ENCODE measurements at regions not wholly inside any gene's neighbourhood (a gene's known extent, or its start where the extent isn't known, plus 50 kb on each side); places are given as distances from the start of the nearest gene placed in this dataset.

GRCh38 chr15:81526029-81526428 lies 152.0 kb upstream of the TMC3 start:
- Histone ChIP-seq H3K27me3 (no peaks in the 10 kb centered on the region), H3K4me3 (no peak overlapping the region), H3K9me3 (no peaks in the 10 kb centered on the region), H3K27ac (no peak overlapping the region), H3K36me3 (replicated peaks in 1 of 2; ENCODE audit: insufficient read depth in 1 of 2, low read depth in 2 of 2) (no peaks in the 10 kb centered on the region), H3K4me1 (no peaks in the 10 kb centered on the region)
- TF ChIP-seq POLR2A (IDR thresholded peaks at IDR 0.05) (no peak), CTCF (IDR thresholded peaks at IDR 0.05) (no peak)
- WGBS, 2 donors: 89 to 90% methylated on average over 4 of the region's 4 CpGs
- DNase-seq (no peak), ATAC-seq (no peak)
- intact Hi-C loops (cut with DNase I): no loop called here

GRCh38 chr15:81524496-81524895 lies 150.5 kb upstream of the TMC3 start:
- WGBS, 2 donors: 83 to 88% methylated on average over 1 of the region's 1 CpG
- H3K4me3 ChIP-seq: no peak overlapping the region

GRCh38 chr15:81523867-81524266 lies 149.9 kb upstream of the TMC3 start:
- 67 to 70% methylated on average over 2 of the region's 2 CpGs for WGBS, 2 donors
- ATAC-seq (no peak), DNase-seq (no peak)

More at GRCh38 chr15:81524496-81524895, 150.5 kb upstream of the TMC3 start:
- H3K27me3 ChIP-seq: no peaks in the 10 kb centered on the region
- no peak overlapping the region for H3K27ac ChIP-seq
- no peaks in the 10 kb centered on the region for H3K4me1 ChIP-seq
- TF ChIP-seq CTCF (IDR thresholded peaks at IDR 0.05) (no peak), POLR2A (IDR thresholded peaks at IDR 0.05) (no peak)
- intact Hi-C loops (cut with DNase I): no loop called here
- no peaks in the 10 kb centered on the region for H3K36me3 ChIP-seq (replicated peaks in 1 of 2; ENCODE audit: insufficient read depth in 1 of 2, low read depth in 2 of 2)
- DNase-seq: no peak
- ATAC-seq: no peak
- no peaks in the 10 kb centered on the region for H3K9me3 ChIP-seq

GRCh38 chr15:81520480-81520879 lies 146.5 kb upstream of the TMC3 start:
- 75 to 90% methylated on average over 2 of the region's 2 CpGs for WGBS, 2 donors
- ATAC-seq (no peak), DNase-seq (no peak)
- intact Hi-C loops (cut with DNase I): no loop called here
- H3K27me3 ChIP-seq: no peaks in the 10 kb centered on the region
- TF ChIP-seq POLR2A (IDR thresholded peaks at IDR 0.05) (no peak), CTCF (IDR thresholded peaks at IDR 0.05) (no peak)
- H3K9me3 ChIP-seq: no peaks in the 10 kb centered on the region
- H3K27ac ChIP-seq: no peak overlapping the region
- H3K4me1 ChIP-seq: no peaks in the 10 kb centered on the region
- H3K4me3 ChIP-seq: no peak overlapping the region
- H3K36me3 ChIP-seq (replicated peaks in 1 of 2; ENCODE audit: insufficient read depth in 1 of 2, low read depth in 2 of 2): no peaks in the 10 kb centered on the region

More at GRCh38 chr15:81523867-81524266, 149.9 kb upstream of the TMC3 start:
- no peak for TF ChIP-seq POLR2A (IDR thresholded peaks at IDR 0.05)
- TF ChIP-seq CTCF (IDR thresholded peaks at IDR 0.05): no peak
- Histone ChIP-seq H3K36me3 (replicated peaks in 1 of 2; ENCODE audit: insufficient read depth in 1 of 2, low read depth in 2 of 2) (no peaks in the 10 kb centered on the region), H3K9me3 (no peaks in the 10 kb centered on the region), H3K27me3 (no peaks in the 10 kb centered on the region), H3K4me1 (no peaks in the 10 kb centered on the region), H3K4me3 (no peak overlapping the region), H3K27ac (no peak overlapping the region)
- intact Hi-C loops (cut with DNase I): no loop called here

- Histone ChIP-seq H3K27me3 (no peaks in the 10 kb centered on the region), H3K27ac (no peak overlapping the region), H3K4me3 (no peak overlapping the region), H3K36me3 (replicated peaks in 1 of 2; ENCODE audit: insufficient read depth in 1 of 2, low read depth in 2 of 2) (no peaks in the 10 kb centered on the region), H3K9me3 (no peaks in the 10 kb centered on the region), H3K4me1 (no peaks in the 10 kb centered on the region)
- no peak for TF ChIP-seq CTCF (IDR thresholded peaks at IDR 0.05)
- no peak for TF ChIP-seq POLR2A (IDR thresholded peaks at IDR 0.05)
- no peak for ATAC-seq
- 75% methylated on average over 3 of the region's 3 CpGs for WGBS, 2 donors
- DNase-seq: no peak
- intact Hi-C loops (cut with DNase I): no loop called here
These were observed 142.4 kb upstream of the TMC3 start for GRCh38 chr15:81516461-81516860.
